Keratinocyte (primary cell): ENCODE measurements at regions not wholly inside any gene's neighbourhood (a gene's known extent, or its start where the extent isn't known, plus 50 kb on each side); places are given as distances from the start of the nearest gene placed in this dataset.

Experiments
- CTCF ChIP-seq, 3 experiments: IDR thresholded peaks in 1 of 3; conservative IDR thresholded peaks in 1 of 3; optimal IDR thresholded peaks in 1 of 3; 2 replicates in 2 of 3; 3 replicates in 1 of 3; pipeline versions ENCODE3 to v1.5.1; 2011; ENCODE audit warnings: low read length in 3 of 3, mild to moderate bottlenecking in 3 of 3, moderate library complexity in 2 of 3, control low read depth in 1 of 3, inconsistent platforms in 1 of 3; ENCODE audit not compliant: insufficient read depth in 2 of 3; ENCODE audit errors: extremely low read depth in 1 of 3
- EZH2 ChIP-seq: IDR thresholded peaks from one replicate; pipeline ENCODE4 v1.6.1; 2012; ENCODE audit warnings: inconsistent platforms, mild to moderate bottlenecking, low read length, moderate library complexity

- TF ChIP-seq CTCF (optimal IDR thresholded peaks at IDR 0.05 in 1 of 3, IDR thresholded peaks at IDR 0.05 in 1 of 3, conservative IDR thresholded peaks at IDR 0.05 in 1 of 3; ENCODE audit: extremely low read depth in 1 of 3, insufficient read depth in 2 of 3, low read length in 3 of 3) = no peak
- TF ChIP-seq EZH2 = no peak
Observed at GRCh38 chr12:85580562-85581168, 255.5 kb downstream of the RASSF9 start.
